IMR-90 (cell line): ENCODE measurements at regions not wholly inside any gene's neighbourhood (a gene's known extent, or its start where the extent isn't known, plus 50 kb on each side); places are given as distances from the start of the nearest gene placed in this dataset.
A peak's percentile ranks its signal among the peaks of the same experiment; 100 is the strongest.

ENCODE experiments used
- ATAC-seq: fragments of 200-7000 bp; cut with Tn5 transposase; 2 replicates; pipeline ENCODE4 v1.9.1; 2020; ENCODE audit warnings: low read depth, mild to moderate bottlenecking, moderate library complexity
- BruUV-seq: library from RNA; stranded (reverse); fragments of 400-500 nt; replicated peaks from 2 replicates; lab custom pipeline; 2021; lab: Mats Ljungman, UMichigan
- CTCF ChIA-PET: fragments of 300-600 bp; formaldehyde crosslinking; extraction: SDS; loops from one replicate; lab custom pipeline; 2021; ENCODE audit warnings: antibody characterized with exemption; lab: Yijun Ruan, JAX
- POLR2A ChIA-PET: fragments of 300-600 bp; sonication (Branson Sonifier 250); formaldehyde crosslinking; loops from one replicate; lab custom pipeline; 2022; ENCODE audit warnings: antibody characterized with exemption; ENCODE audit not compliant: unreplicated experiment; lab: Charles Lee
- DNase-seq: peaks from one replicate; pipeline ENCODE4 v3.0.0; 2013
- H2AFZ ChIP-seq: replicated peaks from 2 replicates; pipeline ENCODE3; 2013; ENCODE audit warnings: low read length, mild to moderate bottlenecking; ENCODE audit not compliant: poor library complexity
- H2AK5ac ChIP-seq: 2 replicates; pipeline ENCODE4 v1.6.1; 2013; ENCODE audit warnings: low read depth, low read length, inconsistent platforms
- H2AK9ac ChIP-seq: replicated peaks from 2 replicates; pipeline ENCODE3; 2013; ENCODE audit warnings: mild to moderate bottlenecking, low read depth, low read length, moderate library complexity; ENCODE audit not compliant: poor library complexity
- H2BK120ac ChIP-seq: 2 replicates; pipeline ENCODE4 v1.6.1; 2013; ENCODE audit warnings: low read depth, low read length, inconsistent platforms
- H2BK15ac ChIP-seq: 3 replicates; pipeline ENCODE4 v1.6.1; 2013; ENCODE audit warnings: low read depth, low read length, inconsistent platforms
- H2BK20ac ChIP-seq: 2 replicates; pipeline ENCODE4 v1.6.1; 2013; ENCODE audit warnings: low read depth, mild to moderate bottlenecking, inconsistent platforms, low read length, moderate library complexity
- H2BK5ac ChIP-seq: 2 replicates; pipeline ENCODE4 v1.6.1; 2013; ENCODE audit warnings: mild to moderate bottlenecking, low read depth, low read length, inconsistent platforms; ENCODE audit not compliant: poor library complexity, severe bottlenecking
- H3K14ac ChIP-seq: replicated peaks from 2 replicates; pipeline ENCODE4 v1.6.1; 2013; ENCODE audit warnings: low read depth, low read length, inconsistent platforms
- H3K18ac ChIP-seq: 2 replicates; pipeline ENCODE4 v1.6.1; 2013; ENCODE audit warnings: low read depth, low read length, control low read depth
- H3K23ac ChIP-seq: 2 replicates; pipeline ENCODE4 v1.6.1; 2013; ENCODE audit warnings: low read depth, low read length, inconsistent platforms
- H3K27ac ChIP-seq: 2 replicates; pipeline ENCODE4 v1.5.1; 2013; ENCODE audit warnings: mild to moderate bottlenecking, control low read depth, low read length; ENCODE audit not compliant: insufficient read depth
- H3K27me3 ChIP-seq: 2 replicates; pipeline ENCODE4 v1.6.1; 2013; ENCODE audit warnings: low read length; ENCODE audit not compliant: control insufficient read depth, insufficient read depth
- H3K36me3 ChIP-seq: 2 replicates; pipeline ENCODE4 v1.6.1; 2013; ENCODE audit warnings: low read length, mixed read lengths; ENCODE audit not compliant: control insufficient read depth, insufficient read depth
- H3K4ac ChIP-seq: 2 replicates; pipeline ENCODE4 v1.6.1; 2013; ENCODE audit warnings: low read depth, low read length, inconsistent platforms
- H3K4me1 ChIP-seq: 2 replicates; pipeline ENCODE4 v1.6.1; 2013; ENCODE audit warnings: low read length, mixed read lengths; ENCODE audit not compliant: control insufficient read depth, insufficient read depth
- H3K4me2 ChIP-seq: 2 replicates; pipeline ENCODE4 v1.6.1; 2013; ENCODE audit warnings: low read depth, mild to moderate bottlenecking, control low read depth, low read length, moderate library complexity
- H3K4me3 ChIP-seq: 2 replicates; pipeline ENCODE4 v1.5.1; 2013; ENCODE audit warnings: low read depth, mild to moderate bottlenecking, control low read depth, low read length, moderate library complexity; ENCODE audit not compliant: insufficient read depth
- H3K56ac ChIP-seq: 2 replicates; pipeline ENCODE4 v1.6.1; 2013; ENCODE audit warnings: low read length, inconsistent platforms; ENCODE audit not compliant: insufficient read depth; ENCODE audit errors: extremely low read depth
- H3K79me1 ChIP-seq, 2 experiments: 2 replicates each; pipeline ENCODE4 v1.6.1; 2013; ENCODE audit warnings: low read length in 2 of 2, inconsistent platforms in 1 of 2, low read depth in 1 of 2
- H3K9ac ChIP-seq: 2 replicates; pipeline ENCODE4 v1.6.1; 2013; ENCODE audit warnings: low read depth, low read length, control low read depth
- H3K9me1 ChIP-seq: 2 replicates; pipeline ENCODE4 v1.6.1; 2013; ENCODE audit warnings: low read length, inconsistent platforms; ENCODE audit not compliant: insufficient read depth
- H3K9me3 ChIP-seq: 2 replicates; pipeline ENCODE4 v1.6.1; 2013; ENCODE audit warnings: low read length; ENCODE audit not compliant: control insufficient read depth, insufficient read depth
- H4K20me1 ChIP-seq: 2 replicates; pipeline ENCODE4 v1.6.1; 2013; ENCODE audit warnings: low read length, inconsistent platforms; ENCODE audit not compliant: insufficient read depth
- H4K5ac ChIP-seq: 2 replicates; pipeline ENCODE4 v1.6.1; 2013; ENCODE audit warnings: mild to moderate bottlenecking, low read depth, low read length, control low read depth
- H4K8ac ChIP-seq, 2 experiments: 2 replicates each; pipeline ENCODE4 v1.6.1; 2013; ENCODE audit warnings: low read depth in 2 of 2, low read length in 2 of 2, control low read depth in 1 of 2, inconsistent platforms in 1 of 2
- H4K91ac ChIP-seq: 2 replicates; pipeline ENCODE4 v1.6.1; 2013; ENCODE audit warnings: low read depth, low read length, inconsistent platforms; ENCODE audit not compliant: insufficient read depth
- BHLHE40 ChIP-seq: fragments of 150-350 bp; IDR thresholded peaks from 2 replicates; pipeline ENCODE4 v1.6.1; 2016; ENCODE audit warnings: mild to moderate bottlenecking, low read depth, low read length
- CEBPB ChIP-seq: IDR thresholded peaks from 2 replicates; pipeline ENCODE4 v1.6.1; 2012; ENCODE audit warnings: low read depth, low read length, improper control_type of control experiment
- CHD1 ChIP-seq: IDR thresholded peaks from 2 replicates; pipeline ENCODE4 v1.6.1; 2012; ENCODE audit warnings: low read depth, low read length, improper control_type of control experiment
- ELK1 ChIP-seq: fragments of 150-350 bp; IDR thresholded peaks from 2 replicates; pipeline ENCODE4 v1.6.1; 2016; ENCODE audit warnings: low read depth, mild to moderate bottlenecking, low read length, moderate library complexity, borderline replicate concordance
- FOS ChIP-seq: fragments of 150-350 bp; IDR thresholded peaks from 2 replicates; pipeline ENCODE4 v1.6.1; 2016; ENCODE audit warnings: low read depth, low read length
- MAFK ChIP-seq: IDR thresholded peaks from 2 replicates; pipeline ENCODE4 v1.6.1; 2012; ENCODE audit warnings: low read depth, low read length, improper control_type of control experiment
- MXI1 ChIP-seq: IDR thresholded peaks from 2 replicates; pipeline ENCODE4 v1.6.1; 2012; ENCODE audit warnings: low read depth, mild to moderate bottlenecking, low read length, moderate library complexity, borderline replicate concordance
- NFE2L2 ChIP-seq: fragments of 150-350 bp; IDR thresholded peaks from 2 replicates; pipeline ENCODE4 v1.6.1; 2016; ENCODE audit warnings: low read depth, mild to moderate bottlenecking, low read length
- POLR2A ChIP-seq: IDR thresholded peaks from 2 replicates; pipeline ENCODE4 v1.6.1; 2012; ENCODE audit warnings: mild to moderate bottlenecking, low read depth, low read length
- RCOR1 ChIP-seq: IDR thresholded peaks from 2 replicates; pipeline ENCODE4 v1.6.1; 2012; ENCODE audit warnings: mild to moderate bottlenecking, low read length, improper control_type of control experiment; ENCODE audit not compliant: insufficient replicate concordance
- SMC3 ChIP-seq: fragments of 150-350 bp; IDR thresholded peaks from 2 replicates; pipeline ENCODE4 v1.6.1; 2016; ENCODE audit warnings: low read depth, mild to moderate bottlenecking, antibody characterized with exemption, low read length, moderate library complexity
- USF2 ChIP-seq: fragments of 150-350 bp; IDR thresholded peaks from 2 replicates; pipeline ENCODE4 v1.6.1; 2017; ENCODE audit warnings: mild to moderate bottlenecking, antibody characterized with exemption, low read length, low read depth
- WGBS, 2 experiments: methylation state at CpG; one replicate each; pipeline versions ENCODE4 v1.1.5 to v1.1.7; 2013; ENCODE audit warnings: missing lambda C conversion rate in 2 of 2; ENCODE audit not compliant: insufficient read length in 1 of 2; ENCODE audit errors: extremely low coverage in 2 of 2; 5-methylcytosine and 5-hydroxymethylcytosine counted together
- dilution Hi-C: fragments of 300-500 bp; cut with HindIII; formaldehyde crosslinking; loops from one replicate; pipeline ENCODE4 v1.14.3; 2018; ENCODE audit warnings: low sequenced_read_pairs; ENCODE audit not compliant: unreplicated experiment
- in situ Hi-C: fragments of 300-500 bp; cut with MboI; formaldehyde crosslinking; loops from 3 replicates; pipeline ENCODE4 v1.14.3; 2019; ENCODE audit warnings: low sequenced_read_pairs, inconsistent platforms, mixed read lengths
- intact Hi-C: fragments of 100-400 bp; cut with micrococcal nuclease; formaldehyde crosslinking; loops from 2 replicates; pipeline ENCODE4 v1.10.0; 2022

- peak; percentile 43 for DNase-seq
- Histone ChIP-seq H2BK15ac (no peak overlapping the region), H3K9me3 (no peaks in the 10 kb centered on the region), H2BK120ac (no peak overlapping the region), H3K9ac (no peak overlapping the region), H2BK20ac (no peak overlapping the region; the same call in 1 of the 2 replicates), H3K18ac (no peak overlapping the region), H2AFZ (peak overlapping the region; percentile 77), H3K14ac (no peak overlapping the region; the same call in 1 of the 2 replicates), H4K91ac (no peak overlapping the region), H4K8ac (peak overlapping the region in 1 of 2 experiments; percentile 8; a peak in 2 of 4 replicates), H3K4ac (no peak overlapping the region), H2AK5ac (no peak overlapping the region), H3K79me1 (no peaks in the 10 kb centered on the region), H4K20me1 (no peaks in the 10 kb centered on the region), H3K4me2 (no peak overlapping the region), H3K4me1 (no peaks in the 10 kb centered on the region), H3K36me3 (no peaks in the 10 kb centered on the region), H2AK9ac (no peak overlapping the region), H2BK5ac (no peak overlapping the region), H3K4me3 (no peak overlapping the region), H3K23ac (no peak overlapping the region), H3K27me3 (no peaks in the 10 kb centered on the region), H4K5ac (no peak overlapping the region), H3K56ac (no peak overlapping the region), H3K27ac (no peak overlapping the region), H3K9me1 (no peaks in the 10 kb centered on the region)
- WGBS, 2 experiments, result no CpG with 5 or more reads among the region's 3 CpGs
- intact Hi-C loops, result no loop called here
- CTCF ChIA-PET, result interaction anchor here (1.0 kb wide), 1 partner anchor 12 kb away, joined by 3 read pairs; no protein-coding TSS in a partner anchor
- no peak for TF ChIP-seq NFE2L2
- no peak for TF ChIP-seq CEBPB
- TF ChIP-seq ELK1, result no peak
- TF ChIP-seq POLR2A, result no peak
- TF ChIP-seq USF2, result no peak
- TF ChIP-seq MAFK, result no peak
- TF ChIP-seq FOS, result no peak
- TF ChIP-seq CHD1, result no peak
- TF ChIP-seq MXI1, result no peak
- TF ChIP-seq SMC3, result no peak
- no peak for TF ChIP-seq RCOR1
- TF ChIP-seq BHLHE40, result no peak
- POLR2A ChIA-PET, result no interaction called here
- in situ Hi-C loops, result no loop called here
- BruUV-seq, result no TSS peak
- peak; percentile 66 for ATAC-seq
- dilution Hi-C loops, result no loop called here
These were observed 738.3 kb upstream of the SLITRK5 start for GRCh38 chr13:86932776-86933334.
